ENCODE measurements at regions not wholly inside any gene's neighbourhood (a gene's known extent, or its start where the extent isn't known, plus 50 kb on each side); places are given as distances from the start of the nearest gene placed in this dataset.

DNA sequence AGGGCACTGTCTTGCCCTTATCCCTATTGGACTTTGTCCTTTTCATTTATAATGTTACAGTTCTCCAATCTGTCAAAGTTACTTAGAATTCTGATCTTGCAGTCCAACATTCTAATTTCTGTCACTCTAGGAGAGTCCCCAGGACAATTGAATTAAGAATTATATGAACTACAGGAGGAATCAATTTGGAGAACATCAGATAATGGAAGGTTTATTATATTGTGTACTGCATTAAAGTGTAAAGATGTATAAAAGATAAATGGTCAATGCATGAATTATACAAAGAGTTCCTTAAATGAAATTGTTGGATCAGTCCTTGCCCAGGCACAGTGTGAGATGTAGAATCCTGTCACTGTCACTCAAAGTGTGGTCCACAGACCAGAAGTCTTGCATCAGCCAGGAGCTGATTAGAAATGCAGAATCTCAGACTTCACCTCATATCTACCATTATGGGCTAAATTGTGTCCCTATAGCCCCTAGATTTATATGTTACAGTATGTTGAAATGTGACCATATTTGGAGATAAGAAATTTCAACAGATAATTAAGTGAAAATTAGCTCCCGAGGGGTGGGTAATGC lies 145.5 kb downstream of the BTBD3 start:
- in situ Hi-C loops (cut with HindIII; ENCODE audit: low sequenced_read_pairs) = no loop called here
- no peak overlapping the region for H3K4me3 ChIP-seq (ENCODE audit: low read depth, low read length)
- TF ChIP-seq, protein P1, sequence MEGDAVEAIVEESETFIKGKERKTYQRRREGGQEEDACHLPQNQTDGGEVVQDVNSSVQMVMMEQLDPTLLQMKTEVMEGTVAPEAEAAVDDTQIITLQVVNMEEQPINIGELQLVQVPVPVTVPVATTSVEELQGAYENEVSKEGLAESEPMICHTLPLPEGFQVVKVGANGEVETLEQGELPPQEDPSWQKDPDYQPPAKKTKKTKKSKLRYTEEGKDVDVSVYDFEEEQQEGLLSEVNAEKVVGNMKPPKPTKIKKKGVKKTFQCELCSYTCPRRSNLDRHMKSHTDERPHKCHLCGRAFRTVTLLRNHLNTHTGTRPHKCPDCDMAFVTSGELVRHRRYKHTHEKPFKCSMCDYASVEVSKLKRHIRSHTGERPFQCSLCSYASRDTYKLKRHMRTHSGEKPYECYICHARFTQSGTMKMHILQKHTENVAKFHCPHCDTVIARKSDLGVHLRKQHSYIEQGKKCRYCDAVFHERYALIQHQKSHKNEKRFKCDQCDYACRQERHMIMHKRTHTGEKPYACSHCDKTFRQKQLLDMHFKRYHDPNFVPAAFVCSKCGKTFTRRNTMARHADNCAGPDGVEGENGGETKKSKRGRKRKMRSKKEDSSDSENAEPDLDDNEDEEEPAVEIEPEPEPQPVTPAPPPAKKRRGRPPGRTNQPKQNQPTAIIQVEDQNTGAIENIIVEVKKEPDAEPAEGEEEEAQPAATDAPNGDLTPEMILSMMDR (IDR thresholded peaks at IDR 0.05; ENCODE audit: low read depth, low read length) = no peak
- DNase-seq (ENCODE audit: low read depth, low spot score) = no peak

DNA sequence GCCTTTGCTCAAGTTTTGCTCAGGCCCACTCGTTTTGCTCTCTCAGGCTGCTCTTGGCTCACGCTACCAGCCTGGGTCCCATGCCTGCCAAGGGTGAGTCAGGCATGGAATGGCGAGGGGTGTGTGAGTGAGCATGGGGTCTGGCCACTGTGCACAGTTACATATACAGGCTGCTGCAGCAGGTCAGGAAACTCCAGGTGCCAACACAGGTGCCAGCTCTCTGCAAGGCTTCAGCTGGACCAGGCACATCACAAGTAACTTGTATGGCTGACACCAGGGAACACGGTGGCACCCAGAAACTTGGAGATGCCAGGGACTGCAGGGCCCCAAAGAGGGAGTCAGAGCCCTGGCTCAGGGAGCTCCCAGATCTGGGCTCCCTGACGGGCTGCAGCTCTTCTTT lies 146.8 kb downstream of the BTBD3 start:
- DNase-seq (ENCODE audit: low read depth, low spot score) = no peak
- in situ Hi-C loops (cut with HindIII; ENCODE audit: low sequenced_read_pairs) = no loop called here
- TF ChIP-seq, protein P1 (IDR thresholded peaks at IDR 0.05; ENCODE audit: low read depth, low read length) = no peak
- no peak overlapping the region for H3K4me3 ChIP-seq (ENCODE audit: low read depth, low read length)

DNA sequence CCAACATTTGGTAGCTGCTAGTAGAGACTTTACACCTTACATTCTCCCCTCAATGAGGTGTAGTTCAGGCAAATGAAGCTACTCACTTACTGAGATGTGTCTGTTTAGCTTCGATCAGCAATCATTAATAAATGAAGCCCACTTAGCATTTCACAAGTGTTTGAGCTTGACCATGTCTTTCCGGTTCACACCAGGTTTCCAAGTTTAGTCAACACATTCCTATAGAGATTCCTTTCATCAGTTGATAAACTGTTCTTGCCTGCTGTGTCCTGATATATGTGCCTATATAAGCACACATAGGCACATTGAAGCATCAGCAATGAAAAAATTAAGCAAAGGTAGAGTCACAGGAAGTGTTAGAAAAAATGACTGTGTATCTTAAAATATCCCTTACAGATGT lies 150.0 kb downstream of the BTBD3 start:
- TF ChIP-seq, protein P1 (IDR thresholded peaks at IDR 0.05; ENCODE audit: low read depth, low read length) = no peak
- H3K4me3 ChIP-seq (ENCODE audit: low read depth, low read length) = no peak overlapping the region
- no peak for DNase-seq (ENCODE audit: low read depth, low spot score)
- in situ Hi-C loops (cut with HindIII; ENCODE audit: low sequenced_read_pairs) = no loop called here

DNA sequence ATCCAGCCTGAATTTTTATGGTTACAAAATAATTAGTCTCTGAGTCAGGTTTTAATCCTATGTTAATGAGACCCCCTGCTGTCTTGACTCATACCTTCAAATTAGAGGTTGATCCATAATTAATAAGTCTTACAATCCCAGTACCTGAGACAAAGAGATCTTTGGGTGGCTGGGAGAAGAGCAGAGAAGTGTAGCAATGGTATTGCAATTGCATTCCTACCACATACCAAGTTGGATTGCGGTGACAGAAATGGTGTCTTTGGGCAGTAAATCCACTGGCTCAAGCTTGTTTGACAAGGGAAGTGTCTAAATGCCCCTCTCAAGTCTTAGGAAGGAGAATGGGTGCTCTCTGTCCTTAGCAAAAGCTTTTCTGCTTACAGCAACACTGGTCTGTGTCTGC lies 150.4 kb downstream of the BTBD3 start:
- peak; percentile 14 for DNase-seq (ENCODE audit: low read depth, low spot score)
- TF ChIP-seq, protein P1 (IDR thresholded peaks at IDR 0.05; ENCODE audit: low read depth, low read length) = no peak
- in situ Hi-C loops (cut with HindIII; ENCODE audit: low sequenced_read_pairs) = no loop called here
- H3K4me3 ChIP-seq (ENCODE audit: low read depth, low read length) = no peak overlapping the region

DNA sequence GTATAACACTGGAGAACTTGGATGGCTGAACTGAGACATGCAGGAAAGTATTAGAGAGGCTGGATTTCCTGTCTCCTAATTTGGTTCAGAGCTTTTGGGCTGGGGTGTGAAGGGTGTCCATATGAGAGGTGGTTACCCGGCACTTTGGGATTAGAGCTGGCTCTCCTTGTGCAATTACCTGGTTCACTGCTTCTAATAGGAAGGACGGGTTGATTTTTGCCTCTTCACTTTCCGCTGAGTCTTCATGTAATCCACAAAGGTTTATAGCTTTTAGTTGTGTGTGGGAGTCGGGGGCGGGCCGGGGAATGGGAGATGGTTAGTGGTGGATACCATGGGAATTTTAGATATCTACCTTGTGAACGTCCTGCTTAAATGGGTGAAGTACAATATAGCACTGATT lies 151.5 kb downstream of the BTBD3 start:
- H3K4me3 ChIP-seq (ENCODE audit: low read depth, low read length) = no peak overlapping the region
- TF ChIP-seq, protein P1 (IDR thresholded peaks at IDR 0.05; ENCODE audit: low read depth, low read length) = no peak
- DNase-seq (ENCODE audit: low read depth, low spot score) = no peak
- in situ Hi-C loops (cut with HindIII; ENCODE audit: low sequenced_read_pairs) = no loop called here

DNA sequence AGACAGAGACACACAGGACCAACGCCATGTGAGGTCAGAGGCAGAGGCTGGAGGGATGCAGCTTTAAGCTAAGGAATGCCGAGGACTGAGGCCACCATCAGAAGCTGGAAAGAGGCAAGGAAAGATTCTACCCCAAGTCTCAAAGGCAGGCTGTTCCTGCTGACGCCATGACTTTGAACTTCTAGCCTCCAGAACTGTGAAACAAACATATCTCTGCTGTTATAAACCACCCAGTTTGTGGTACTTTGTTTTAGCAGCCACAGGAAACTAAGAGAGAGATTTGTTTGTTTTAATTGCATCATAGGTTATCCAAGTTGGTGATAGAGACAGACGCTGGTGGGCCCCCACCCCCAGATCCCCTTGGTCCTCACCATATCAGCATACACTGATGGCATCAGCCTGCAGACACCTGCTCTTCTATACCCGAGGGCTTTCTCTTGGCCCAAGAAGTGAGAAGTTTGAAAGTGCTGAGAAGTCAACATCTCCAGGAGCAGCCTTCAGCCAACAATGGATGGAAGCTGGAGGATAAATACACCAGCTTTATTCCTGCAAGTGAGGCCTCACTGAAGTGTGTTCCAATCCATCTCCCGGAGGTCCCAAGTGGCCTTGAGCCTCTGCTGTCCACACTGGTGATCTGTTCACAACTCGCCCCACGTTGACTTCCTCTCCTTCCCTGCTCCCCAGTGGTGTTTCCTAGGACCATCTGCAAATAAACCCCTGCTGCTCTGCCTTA lies 154.7 kb downstream of the BTBD3 start:
- TF ChIP-seq, protein P1 (IDR thresholded peaks at IDR 0.05; ENCODE audit: low read depth, low read length) = no peak
- H3K4me3 ChIP-seq (ENCODE audit: low read depth, low read length) = no peak overlapping the region
- DNase-seq (ENCODE audit: low read depth, low spot score) = no peak
- in situ Hi-C loops (cut with HindIII; ENCODE audit: low sequenced_read_pairs) = no loop called here
